H1 (cell line): ENCODE measurements at regions not wholly inside any gene's neighbourhood (a gene's known extent, or its start where the extent isn't known, plus 50 kb on each side); places are given as distances from the start of the nearest gene placed in this dataset.

ENCODE experiments used
- ATF2 ChIP-seq: IDR thresholded peaks from 2 replicates; pipeline ENCODE4 v1.6.1; 2012; ENCODE audit warnings: low read length, inconsistent platforms
- BACH1 ChIP-seq: IDR thresholded peaks from 2 replicates; pipeline ENCODE4 v1.6.1; 2012; ENCODE audit warnings: low read length, improper control_type of control experiment
- CBX8 ChIP-seq: fragments of 300-800, 300-1000 bp; sonication (generic); IDR thresholded peaks from 2 replicates; pipeline ENCODE4 v1.7.1; 2016; ENCODE audit warnings: low read depth, low read length, borderline replicate concordance
- EP300 ChIP-seq, 2 experiments: IDR thresholded peaks; 1 replicate in 1 of 2; 2 replicates in 1 of 2; pipeline ENCODE4 v1.6.1; 2011 to 2012; ENCODE audit warnings: low read depth in 2 of 2, low read length in 2 of 2, mild to moderate bottlenecking in 2 of 2, borderline replicate concordance in 1 of 2, inconsistent platforms in 1 of 2, moderate library complexity in 1 of 2
- GTF2F1 ChIP-seq: IDR thresholded peaks from 2 replicates; pipeline ENCODE4 v1.6.1; 2012; ENCODE audit warnings: low read depth, low read length, improper control_type of control experiment, borderline replicate concordance
- NANOG ChIP-seq: IDR thresholded peaks from 2 replicates; pipeline ENCODE4 v1.6.1; 2011; ENCODE audit warnings: low read length, low read depth, mild to moderate bottlenecking, inconsistent platforms; ENCODE audit not compliant: insufficient read depth, poor library complexity, severe bottlenecking

GRCh38 chr1:208326033-208326432 is 81.8 kb upstream of the PLXNA2 start (continued):
- TF ChIP-seq ATF2 (no peak), NANOG (no peak), GTF2F1 (no peak), EP300 (IDR thresholded peaks at IDR 0.05; ENCODE audit: borderline replicate concordance in 1 of 2, low read depth in 2 of 2, low read length in 2 of 2) (no peak), BACH1 (no peak), CBX8 (no peak)
